ENCODE measurements at regions not wholly inside any gene's neighbourhood (a gene's known extent, or its start where the extent isn't known, plus 50 kb on each side); places are given as distances from the start of the nearest gene placed in this dataset.
"Not testable (repeated sequence)": the region's sequence is repeated elsewhere in the genome, so short reads cannot be mapped to it uniquely, and the experiment has no call there.

DNA sequence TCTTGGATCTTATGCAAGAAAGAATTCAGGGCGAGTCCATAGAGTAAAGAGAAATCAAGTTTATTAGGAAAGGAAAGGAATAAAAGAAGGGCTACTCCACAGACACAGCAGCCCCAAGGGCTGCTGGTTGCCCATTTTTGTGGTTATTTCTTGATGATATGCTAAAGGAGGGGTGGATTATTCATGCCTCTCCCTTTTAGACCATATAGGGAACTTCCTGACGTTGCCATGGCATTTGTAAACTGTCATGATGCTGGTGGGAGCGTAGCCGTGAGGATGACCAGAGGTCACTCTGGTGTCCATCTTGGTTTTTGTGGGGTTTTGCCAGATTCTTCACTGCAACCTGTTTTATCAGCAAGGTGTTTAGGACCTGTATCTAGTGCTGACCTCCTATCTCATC lies 115.4 kb upstream of the CARD11 start:
- no peak overlapping the region for H3K4me3 Mint-ChIP-seq
- peaks cover 5% of the 10 kb centered on the region for H3K4me1 Mint-ChIP-seq (ENCODE audit: unreplicated experiment)
- H3K27me3 Mint-ChIP-seq, result peaks cover 8% of the 10 kb centered on the region
- peaks cover 7% of the 10 kb centered on the region for H3K9me3 Mint-ChIP-seq
- no peak for DNase-seq (ENCODE audit: extremely low spot score, unreplicated experiment)
- no peak for TF ChIP-seq CTCF (conservative IDR thresholded peaks at IDR 0.05)
- no peak overlapping the region for H3K27ac Mint-ChIP-seq
- peaks cover 4% of the 10 kb centered on the region for H3K36me3 Mint-ChIP-seq

DNA sequence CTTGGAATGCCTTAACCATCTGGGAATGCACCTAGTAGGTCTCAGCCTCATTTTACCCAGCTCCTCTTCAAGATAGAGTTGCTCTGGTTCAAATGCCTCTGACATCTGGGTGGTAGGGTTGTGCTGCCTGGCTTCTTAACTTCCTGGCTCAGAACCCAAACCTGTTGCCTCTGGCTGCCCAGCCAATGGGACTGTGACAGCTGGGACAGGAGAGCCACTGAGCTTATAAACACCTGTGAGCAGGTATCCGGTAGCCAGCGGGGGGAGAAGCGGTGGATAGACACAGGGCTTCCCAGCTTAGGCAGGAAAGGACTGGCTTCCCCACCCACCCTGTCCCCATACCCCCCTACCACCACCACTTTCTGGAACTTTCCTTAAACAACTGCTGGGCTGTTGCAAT lies 115.8 kb upstream of the CARD11 start:
- peaks cover 4% of the 10 kb centered on the region for H3K36me3 Mint-ChIP-seq
- no peak overlapping the region for H3K27ac Mint-ChIP-seq
- no peak overlapping the region for H3K4me3 Mint-ChIP-seq
- peaks cover 10% of the 10 kb centered on the region for H3K9me3 Mint-ChIP-seq
- peaks cover 9% of the 10 kb centered on the region for H3K4me1 Mint-ChIP-seq (ENCODE audit: unreplicated experiment)
- H3K27me3 Mint-ChIP-seq, result peaks cover 11% of the 10 kb centered on the region
- no peak for TF ChIP-seq CTCF (conservative IDR thresholded peaks at IDR 0.05)
- DNase-seq (ENCODE audit: extremely low spot score, unreplicated experiment), result no peak

DNA sequence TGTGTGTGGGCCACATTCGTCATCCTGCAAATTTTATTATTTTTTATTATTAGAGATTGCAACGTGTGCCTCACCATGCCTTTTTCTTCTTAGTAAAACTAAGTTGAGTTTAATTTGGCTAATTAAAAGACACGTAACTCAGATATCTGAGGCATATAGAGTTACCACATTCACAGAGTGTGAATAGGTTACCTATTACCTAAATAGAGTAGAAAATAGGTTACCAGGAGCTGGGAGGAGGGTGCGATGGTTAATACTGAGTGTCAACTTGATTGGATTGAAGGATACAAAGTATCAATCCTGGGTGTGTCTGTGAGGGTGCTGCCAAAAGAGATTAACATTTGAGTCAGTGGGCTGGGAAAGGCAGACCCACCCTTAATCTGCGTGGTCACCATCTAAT lies 116.3 kb upstream of the CARD11 start:
- not testable (repeated sequence) for H3K4me3 Mint-ChIP-seq; H3K36me3 Mint-ChIP-seq; DNase-seq (ENCODE audit: extremely low spot score, unreplicated experiment); H3K27me3 Mint-ChIP-seq; H3K9me3 Mint-ChIP-seq; H3K27ac Mint-ChIP-seq
- peaks cover 12% of the 10 kb centered on the region for H3K4me1 Mint-ChIP-seq (ENCODE audit: unreplicated experiment)

- H3K4me1 Mint-ChIP-seq (ENCODE audit: unreplicated experiment), result peaks cover 12% of the 10 kb centered on the region
- H3K27ac Mint-ChIP-seq, result no peak overlapping the region
- H3K9me3 Mint-ChIP-seq, result peaks cover 4% of the 10 kb centered on the region
- no peak overlapping the region for H3K4me3 Mint-ChIP-seq
- no peaks in the 10 kb centered on the region for H3K36me3 Mint-ChIP-seq
- peaks cover 10% of the 10 kb centered on the region for H3K27me3 Mint-ChIP-seq
- TF ChIP-seq CTCF (conservative IDR thresholded peaks at IDR 0.05), result no peak
- DNase-seq (ENCODE audit: extremely low spot score, unreplicated experiment), result no peak
Observed at GRCh38 chr7:3162289-3162688, 118.6 kb upstream of the CARD11 start.

- not testable (repeated sequence) for H3K36me3 Mint-ChIP-seq; H3K4me3 Mint-ChIP-seq; H3K9me3 Mint-ChIP-seq; H3K27ac Mint-ChIP-seq; DNase-seq (ENCODE audit: extremely low spot score, unreplicated experiment)
- H3K27me3 Mint-ChIP-seq, result peaks cover 15% of the 10 kb centered on the region
- H3K4me1 Mint-ChIP-seq (ENCODE audit: unreplicated experiment), result peaks cover 15% of the 10 kb centered on the region
Observed at GRCh38 chr7:3162798-3163197, 119.1 kb upstream of the CARD11 start.

GRCh38 chr7:3164380-3164792 lies 120.7 kb upstream of the CARD11 start:
- H3K4me1 Mint-ChIP-seq (ENCODE audit: unreplicated experiment), result peaks cover 13% of the 10 kb centered on the region
- DNase-seq (ENCODE audit: extremely low spot score, unreplicated experiment), result no peak
- H3K4me3 Mint-ChIP-seq, result peak overlapping the region; percentile 49
- H3K9me3 Mint-ChIP-seq, result peaks cover 4% of the 10 kb centered on the region
- peak overlapping the region; percentile 52 for H3K27ac Mint-ChIP-seq
- no peaks in the 10 kb centered on the region for H3K36me3 Mint-ChIP-seq
- H3K27me3 Mint-ChIP-seq, result peaks cover 20% of the 10 kb centered on the region
- no peak for TF ChIP-seq CTCF (conservative IDR thresholded peaks at IDR 0.05)
